GM21367 (cell line): ENCODE measurements at regions not wholly inside any gene's neighbourhood (a gene's known extent, or its start where the extent isn't known, plus 50 kb on each side); places are given as distances from the start of the nearest gene placed in this dataset.
"Not testable (repeated sequence)": the region's sequence is repeated elsewhere in the genome, so short reads cannot be mapped to it uniquely, and the experiment has no call there.

Source experiments
- ATAC-seq: cut with Tn5 transposase; IDR thresholded peaks from one replicate; pipeline ENCODE4 v1.9.1; 2021; ENCODE audit not compliant: unreplicated experiment

DNA sequence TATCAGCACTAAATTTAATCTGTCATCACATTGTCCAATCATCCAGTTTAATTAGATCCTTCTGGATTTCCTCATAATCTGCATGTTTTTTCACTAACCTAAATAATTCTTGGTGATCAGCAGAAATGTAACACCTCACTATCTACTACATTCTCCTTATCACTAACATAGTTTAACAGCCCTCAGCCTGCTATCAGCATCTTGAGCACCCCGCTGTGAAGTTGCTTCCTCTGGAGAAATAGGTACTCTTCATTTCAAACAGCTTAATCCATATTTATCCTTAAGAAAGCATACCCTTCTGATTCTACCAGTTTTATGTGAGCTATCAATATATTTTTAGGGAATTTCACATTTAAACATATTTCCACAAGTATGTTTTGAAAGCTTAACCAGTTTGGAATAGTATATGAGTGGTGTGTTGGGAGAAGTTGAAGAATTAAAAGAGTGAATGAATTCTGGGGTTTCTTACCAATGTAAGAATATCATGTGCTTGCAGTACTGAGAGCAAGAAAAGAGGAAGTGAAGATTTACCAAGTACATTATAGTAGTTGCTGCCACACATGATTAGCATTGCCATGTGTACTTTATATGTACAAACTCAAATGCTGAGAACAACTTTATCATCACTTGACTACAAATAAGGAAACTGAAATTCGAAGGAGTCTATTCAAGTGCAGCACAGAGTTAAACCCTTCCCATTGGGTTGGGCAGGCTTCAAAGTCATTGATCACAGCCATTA, 771.1 kb upstream of the ADGRL4 start:
- peak; percentile 99 for ATAC-seq

DNA sequence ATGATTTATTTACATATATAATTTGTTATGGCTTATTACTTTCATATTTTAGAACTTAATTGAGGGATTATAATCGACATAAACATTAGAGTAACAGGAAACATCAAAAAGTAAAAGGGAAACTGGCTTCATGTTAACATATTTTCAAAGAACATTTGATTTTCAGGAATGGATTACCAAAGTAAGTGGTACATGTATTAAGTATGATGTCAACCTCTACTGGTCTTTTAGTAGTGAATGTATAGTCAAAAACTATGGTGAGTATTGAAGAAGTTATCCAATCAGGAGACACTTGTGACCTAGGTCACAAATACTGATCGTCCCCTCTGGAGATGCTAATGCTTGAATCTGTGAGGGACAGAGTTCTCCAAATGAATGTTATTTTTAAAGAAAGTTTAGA, 768.9 kb upstream of the ADGRL4 start:
- ATAC-seq, result no peak

GRCh38 chr1:79773385-79773784, 766.9 kb upstream of the ADGRL4 start:
- ATAC-seq, result no peak

DNA sequence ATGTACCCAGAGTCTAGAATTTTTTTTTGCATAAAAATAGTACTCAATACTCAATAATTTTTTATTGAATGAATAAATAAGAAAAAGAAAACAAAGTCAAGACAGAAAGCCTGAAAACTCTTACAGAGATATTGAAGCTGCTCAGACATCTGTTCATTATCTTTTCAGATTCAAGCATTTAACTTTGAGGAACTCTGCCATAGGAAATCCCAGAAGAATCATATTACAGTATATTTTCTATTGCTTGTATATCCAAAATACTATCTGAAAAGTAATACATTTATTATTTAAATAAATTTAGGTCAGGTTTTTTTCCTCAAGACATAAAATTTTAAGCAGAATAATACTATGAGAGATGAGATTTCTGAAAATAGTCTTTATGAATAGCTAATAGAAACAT, 755.9 kb upstream of the ADGRL4 start:
- ATAC-seq, result no peak

GRCh38 chr1:79760531-79760930, 754.0 kb upstream of the ADGRL4 start:
- no peak for ATAC-seq

GRCh38 chr1:79749607-79750006, 743.1 kb upstream of the ADGRL4 start:
- ATAC-seq, result no peak

DNA sequence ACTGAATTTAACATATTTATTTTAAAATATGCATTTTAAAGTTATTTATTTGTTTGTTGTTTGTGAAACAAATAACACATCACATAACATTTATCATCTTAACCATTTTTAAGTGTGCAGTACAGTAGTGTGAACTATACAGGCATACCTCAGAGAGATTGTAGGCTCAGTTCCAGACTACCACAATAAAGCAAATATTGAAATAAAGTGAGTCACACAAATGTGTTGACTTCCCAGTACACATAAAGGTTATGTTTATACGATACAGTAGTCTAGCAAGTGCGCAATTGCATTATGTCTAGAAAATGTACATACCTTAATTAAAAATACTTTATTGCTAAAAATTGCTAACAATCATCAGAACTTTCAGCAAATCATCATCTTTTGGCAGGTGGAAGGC, 739.4 kb upstream of the ADGRL4 start:
- ATAC-seq, result no peak

DNA sequence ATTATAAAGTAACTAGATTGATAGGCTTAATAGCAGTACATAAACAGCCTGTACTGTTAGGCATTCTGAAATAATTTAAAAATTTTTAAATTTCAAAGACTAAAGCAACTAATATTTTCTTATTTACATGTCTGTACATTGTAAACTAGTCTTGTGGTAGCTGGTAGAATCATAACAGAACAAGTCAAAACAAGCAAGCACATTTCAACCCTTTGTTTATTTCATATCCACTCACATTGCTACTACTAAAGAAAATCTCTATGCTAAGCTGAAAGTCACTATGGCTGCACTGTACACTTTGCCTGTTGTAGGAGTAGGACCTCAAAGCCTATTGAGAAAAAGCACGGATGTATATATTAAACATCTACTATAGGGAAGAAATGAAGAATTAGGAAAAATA, 738.2 kb upstream of the ADGRL4 start:
- no peak for ATAC-seq

- peak; percentile 87 for ATAC-seq
These were observed 735.3 kb upstream of the ADGRL4 start for GRCh38 chr1:79741720-79742421.

DNA sequence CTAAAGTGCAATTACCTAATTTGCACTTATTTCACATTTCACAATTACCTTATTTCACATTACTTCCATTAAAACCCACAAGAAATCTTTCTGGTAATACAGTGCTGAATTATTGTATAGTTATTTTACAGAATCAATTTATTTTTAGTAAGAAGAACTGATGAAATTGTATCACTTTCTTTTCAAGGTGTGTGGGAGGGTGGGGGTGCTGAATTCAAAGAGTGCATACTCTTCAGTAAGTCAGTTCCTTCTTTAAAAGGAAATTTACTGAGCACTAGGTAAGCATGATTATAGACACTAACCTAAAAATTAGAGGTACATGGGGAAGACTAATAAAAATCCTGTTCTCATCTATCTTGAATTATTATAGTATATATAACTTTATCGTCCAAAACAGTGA, 731.6 kb upstream of the ADGRL4 start:
- ATAC-seq, result no peak

- ATAC-seq, result no peak
These were observed 730.7 kb upstream of the ADGRL4 start for GRCh38 chr1:79737193-79737592.

GRCh38 chr1:79732950-79733349, 726.4 kb upstream of the ADGRL4 start:
- ATAC-seq, result no peak

- no peak for ATAC-seq
These were observed 720.4 kb upstream of the ADGRL4 start for GRCh38 chr1:79726911-79727310.

DNA sequence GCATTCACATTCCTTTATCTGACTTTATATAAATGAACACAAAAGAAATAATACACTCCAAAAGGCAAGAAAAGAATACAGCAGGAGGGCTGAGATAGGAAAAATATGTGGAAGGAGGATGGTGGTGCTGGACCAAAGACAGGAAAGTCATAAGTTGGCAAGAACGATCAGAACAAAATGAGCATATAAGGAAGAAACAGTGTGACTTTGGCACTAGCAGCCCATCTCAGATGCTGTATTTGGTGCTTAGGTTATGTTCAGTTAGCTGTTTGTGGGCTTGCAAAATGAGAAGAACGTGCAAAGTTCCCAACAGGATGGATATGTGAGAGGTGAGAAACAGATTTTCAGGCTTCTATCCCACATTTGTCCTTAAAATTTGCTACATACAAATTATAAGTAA, 719.8 kb upstream of the ADGRL4 start:
- ATAC-seq, result no peak

DNA sequence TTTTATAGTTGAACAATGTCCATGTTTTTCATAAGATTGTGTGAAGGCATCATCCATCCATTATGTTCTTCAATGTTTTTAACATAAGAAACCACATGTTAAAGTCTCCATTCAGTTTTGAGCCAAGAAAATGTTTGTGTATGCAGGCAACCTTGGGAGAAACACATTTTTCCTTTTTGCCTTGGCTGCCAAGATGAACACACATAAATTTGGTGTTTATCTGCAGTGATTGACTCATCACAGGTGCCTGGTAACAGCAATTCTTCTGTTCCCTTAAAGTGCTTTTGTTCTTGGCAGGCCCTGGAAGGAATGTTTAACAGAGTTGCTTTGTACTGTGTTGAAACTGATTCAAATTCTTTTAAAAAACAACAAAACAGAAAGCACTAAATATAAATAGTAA, 709.9 kb upstream of the ADGRL4 start:
- ATAC-seq, result no peak

DNA sequence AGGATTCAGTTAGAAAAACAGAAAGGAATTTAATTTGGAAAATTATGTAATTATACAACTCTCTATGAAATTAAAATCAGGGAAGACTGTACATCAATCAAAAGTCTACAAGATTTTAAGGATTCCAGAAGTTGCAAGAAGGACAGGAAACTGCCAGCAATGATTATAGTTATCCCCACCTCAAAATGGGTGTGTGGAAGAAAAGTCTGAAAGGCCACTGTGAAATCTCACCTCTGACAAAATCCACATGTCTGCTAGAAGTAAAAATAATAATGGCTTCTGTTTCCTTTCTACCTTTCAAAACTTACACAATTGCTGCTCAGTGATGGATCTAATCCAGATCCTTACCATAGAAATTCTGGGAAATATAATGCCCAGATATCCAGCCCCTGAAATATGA, 708.1 kb upstream of the ADGRL4 start:
- no peak for ATAC-seq

DNA sequence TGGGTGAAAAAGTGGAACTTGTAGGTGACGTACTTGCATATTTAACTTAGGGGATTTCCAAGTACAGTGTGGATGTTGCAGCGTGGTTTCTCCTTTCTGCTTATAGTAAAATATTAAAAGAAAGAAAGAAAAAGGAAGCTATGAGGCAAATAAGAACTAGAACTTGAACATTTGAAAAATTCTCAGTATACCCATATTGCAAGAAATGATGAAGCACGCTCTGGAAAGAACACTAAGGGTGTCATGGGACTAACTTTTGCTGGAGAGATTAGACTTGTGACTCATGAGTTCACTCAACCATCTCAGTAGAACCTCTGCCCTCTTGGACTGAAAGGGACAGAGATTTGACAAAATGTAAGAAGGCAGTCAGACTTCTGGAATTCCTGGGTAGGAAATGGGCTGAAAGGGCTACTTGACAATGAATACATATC, 704.5 kb upstream of the ADGRL4 start:
- peak; percentile 83 for ATAC-seq

- ATAC-seq, result no peak
These were observed 702.2 kb upstream of the ADGRL4 start for GRCh38 chr1:79708646-79709265.

DNA sequence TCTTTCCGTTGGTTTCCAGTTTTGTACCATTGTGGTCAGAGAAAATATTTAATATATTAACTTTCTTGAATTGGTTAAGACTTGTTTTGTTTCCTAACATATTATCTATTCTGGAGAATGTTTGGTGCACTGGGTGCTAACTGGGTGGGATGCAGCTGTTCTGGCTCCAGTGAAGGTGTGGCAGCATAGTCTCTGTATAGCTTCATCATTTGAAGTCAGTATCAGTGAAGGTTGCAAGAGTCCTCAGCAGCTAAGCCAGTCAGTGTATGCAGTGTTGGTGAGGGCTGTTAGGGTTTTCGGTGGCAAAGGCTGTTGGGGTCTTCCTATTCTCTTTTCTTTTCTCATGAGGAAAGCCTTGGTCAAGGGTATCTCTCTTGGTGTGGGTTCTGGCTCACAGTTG, 698.7 kb upstream of the ADGRL4 start:
- no peak for ATAC-seq

GRCh38 chr1:79704067-79704466, 697.5 kb upstream of the ADGRL4 start:
- ATAC-seq, result no peak

DNA sequence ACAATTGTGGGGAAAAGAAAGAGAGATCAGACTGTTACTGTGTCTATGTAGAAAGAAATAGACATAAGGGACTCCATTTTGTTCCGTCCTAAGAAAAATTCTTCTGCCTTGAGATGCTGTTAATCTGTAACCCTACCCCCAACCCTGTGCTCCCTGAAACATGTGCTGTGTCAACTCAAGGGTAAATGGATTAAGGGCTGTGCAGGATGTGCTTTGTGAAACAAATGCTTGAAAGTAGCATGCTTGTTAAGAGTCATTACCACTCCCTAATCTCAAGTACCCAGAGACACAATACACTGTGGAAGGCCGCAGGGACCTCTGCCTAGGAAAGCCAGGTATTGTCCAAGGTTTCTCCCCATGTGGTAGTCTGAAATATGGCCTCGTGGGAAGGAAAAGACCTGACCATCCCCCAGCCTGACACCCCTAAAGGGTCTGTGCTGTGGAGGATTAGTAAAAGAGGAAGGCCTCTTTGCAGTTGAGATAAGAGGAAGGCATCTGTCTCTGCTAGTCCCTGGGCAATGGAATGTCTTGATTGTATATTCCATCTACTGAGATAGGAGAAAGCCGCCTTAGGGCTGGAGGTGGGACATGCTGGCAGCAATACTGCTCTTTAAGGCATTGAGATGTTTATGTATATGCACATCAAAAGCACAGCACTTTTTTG, 695.9 kb upstream of the ADGRL4 start:
- ATAC-seq, result not testable (repeated sequence)

- peak; percentile 88 for ATAC-seq
These were observed 688.6 kb upstream of the ADGRL4 start for GRCh38 chr1:79695138-79695537.
